B cell (primary cell): ENCODE measurements at regions not wholly inside any gene's neighbourhood (a gene's known extent, or its start where the extent isn't known, plus 50 kb on each side); places are given as distances from the start of the nearest gene placed in this dataset.

Source experiments
- ATAC-seq: fragments of 200-7000 bp; cut with Tn5 transposase; one replicate; pipeline ENCODE4 v1.10.0; 2021; ENCODE audit warnings: low read depth, mild to moderate bottlenecking, moderate number of reproducible peaks, moderate library complexity
- CTCF ChIA-PET: fragments of 350-600 bp; sonication (Branson Sonifier 250); formaldehyde crosslinking; loops from one replicate; lab custom pipeline; 2021; ENCODE audit warnings: antibody characterized with exemption, inconsistent platforms; lab: Charles Lee
- POLR2A ChIA-PET: fragments of 350-600 bp; sonication (Branson Sonifier 250); formaldehyde crosslinking; loops from one replicate; lab custom pipeline; 2021; ENCODE audit warnings: antibody characterized with exemption; lab: Charles Lee
- DNase-seq: peaks from one replicate; pipeline ENCODE4 v3.0.0; 2013
- H2AFZ ChIP-seq: 2 replicates; pipeline ENCODE4 v1.6.1; 2012; ENCODE audit warnings: mild to moderate bottlenecking, low read depth, low read length; ENCODE audit not compliant: insufficient read depth, poor library complexity, severe bottlenecking
- H3K27ac ChIP-seq, 2 donors: 1 replicate in 1 of 2; 2 replicates in 1 of 2; pipeline ENCODE4 v1.5.1; 2012 to 2013; ENCODE audit warnings: low read length in 2 of 2, mild to moderate bottlenecking in 2 of 2, moderate library complexity in 1 of 2
- H3K27me3 ChIP-seq, 4 experiments: fragments of 200-600 bp in 1 of 4; sonication (generic) in 1 of 4; replicated peaks in 1 of 4; 1 replicate in 2 of 4; 2 replicates in 2 of 4; pipeline versions ENCODE4 v1.6.1 to v1.7.0; 2013 to 2016; ENCODE audit warnings: low read length in 3 of 4, mild to moderate bottlenecking in 2 of 4, mixed read lengths in 1 of 4, moderate library complexity in 1 of 4; ENCODE audit not compliant: insufficient read depth in 4 of 4, control insufficient read depth in 3 of 4; ENCODE audit errors: control extremely low read depth in 1 of 4
- H3K36me3 ChIP-seq, 2 experiments: replicated peaks in 1 of 2; 1 replicate in 1 of 2; 2 replicates in 1 of 2; pipeline versions ENCODE4 v1.6.1 to v1.7.1; 2013; ENCODE audit warnings: low read length in 1 of 2; ENCODE audit not compliant: insufficient read depth in 2 of 2, control insufficient read depth in 1 of 2; ENCODE audit errors: control extremely low read depth in 1 of 2, extremely low read depth in 1 of 2
- H3K4me1 ChIP-seq, 2 donors: fragments of 200-600 bp in 1 of 2; sonication (generic) in 1 of 2; 1 replicate in 1 of 2; 2 replicates in 1 of 2; pipeline versions ENCODE4 v1.5.1 to v1.6.1; 2013 to 2017; ENCODE audit warnings: low read length in 2 of 2; ENCODE audit not compliant: control insufficient read depth in 2 of 2, insufficient read depth in 2 of 2
- H3K4me2 ChIP-seq: replicated peaks from 2 replicates; pipeline ENCODE3; 2012; ENCODE audit warnings: mild to moderate bottlenecking, low read depth, low read length; ENCODE audit not compliant: poor library complexity, severe bottlenecking
- H3K4me3 ChIP-seq, 5 experiments: fragments of 200-600 bp in 1 of 5; sonication (generic) in 1 of 5; 1 replicate in 3 of 5; 2 replicates in 2 of 5; pipeline versions ENCODE4 v1.5.1 to v1.7.0; 2011 to 2016; ENCODE audit warnings: low read length in 4 of 5, mild to moderate bottlenecking in 4 of 5, low read depth in 2 of 5, control low read depth in 1 of 5, moderate library complexity in 1 of 5; ENCODE audit not compliant: insufficient read depth in 1 of 5; ENCODE audit errors: control extremely low read depth in 1 of 5, extremely low read depth in 1 of 5
- H3K79me2 ChIP-seq: fragments of 200-600 bp; sonication (generic); one replicate; pipeline ENCODE4 v1.6.0; 2016; ENCODE audit warnings: low read length; ENCODE audit not compliant: control insufficient read depth, insufficient read depth
- H3K9ac ChIP-seq: fragments of 200-600 bp; sonication (generic); 2 replicates; pipeline ENCODE4 v1.6.1; 2017; ENCODE audit warnings: mild to moderate bottlenecking, low read length, moderate library complexity
- H3K9me3 ChIP-seq, 3 donors: one replicate each; pipeline versions ENCODE4 v1.6.1 to v1.7.1; 2013; ENCODE audit warnings: low read length in 2 of 3; ENCODE audit not compliant: control insufficient read depth in 2 of 3, insufficient read depth in 1 of 3; ENCODE audit errors: control extremely low read depth in 1 of 3
- H4K20me1 ChIP-seq: 2 replicates; pipeline ENCODE4 v1.6.0; 2012; ENCODE audit warnings: mild to moderate bottlenecking, low read length; ENCODE audit not compliant: insufficient read depth, control insufficient read depth, poor library complexity, severe bottlenecking
- H3K27ac Mint-ChIP-seq: one replicate; pipeline ENCODE4 v1.8.0; 2021; ENCODE audit warnings: mixed read lengths
- H3K27me3 Mint-ChIP-seq: one replicate; pipeline ENCODE4 v1.8.0; 2021; ENCODE audit warnings: mixed read lengths
- H3K4me1 Mint-ChIP-seq: one replicate; pipeline ENCODE4 v1.8.0; 2021; ENCODE audit warnings: mixed read lengths
- H3K4me3 Mint-ChIP-seq: one replicate; pipeline ENCODE4 v1.8.0; 2021; ENCODE audit warnings: mixed read lengths
- H3K9me3 Mint-ChIP-seq: one replicate; pipeline ENCODE4 v1.8.0; 2022; ENCODE audit warnings: mixed read lengths; ENCODE audit not compliant: insufficient read depth
- CTCF ChIP-seq: fragments of 200-600 bp; IDR thresholded peaks from one replicate; pipeline ENCODE4 v1.8.0; 2022; ENCODE audit warnings: antibody characterized with exemption, mild to moderate bottlenecking
- EZH2 ChIP-seq: IDR thresholded peaks from 2 replicates; pipeline ENCODE4 v1.6.1; 2012; ENCODE audit warnings: borderline replicate concordance, low read depth, mild to moderate bottlenecking, moderate library complexity, low read length; ENCODE audit not compliant: insufficient read depth, poor library complexity, severe bottlenecking
- WGBS: methylation state at CpG from one replicate; pipeline ENCODE4 v1.1.5; 2013; ENCODE audit warnings: missing lambda C conversion rate; ENCODE audit not compliant: insufficient coverage; 5-methylcytosine and 5-hydroxymethylcytosine counted together
- intact Hi-C: fragments of 100-400 bp; cut with micrococcal nuclease; formaldehyde crosslinking; loops from one replicate; pipeline ENCODE4 v1.10.0; 2022

GRCh38 chr12:7583471-7583870 is 79.9 kb upstream of the CD163 start:
- H3K4me1 Mint-ChIP-seq = peaks cover 3% of the 10 kb centered on the region
- H2AFZ ChIP-seq = no peak overlapping the region
- H3K4me1 ChIP-seq = peaks cover 0 to 4% of the 10 kb centered on the region in 2 donors
- WGBS = 90% methylated on average over 3 of the region's 6 CpGs
- no peak overlapping the region for H3K27ac Mint-ChIP-seq
- H3K27ac ChIP-seq = no peak overlapping the region
- H3K27me3 Mint-ChIP-seq = peaks cover 24% of the 10 kb centered on the region
- H3K9ac ChIP-seq = no peak overlapping the region
- ChIA-PET POLR2A (no interaction called here), CTCF (no interaction called here)
- no peak overlapping the region for H3K4me2 ChIP-seq
- intact Hi-C loops = no loop called here
- no peaks in the 10 kb centered on the region for H3K79me2 ChIP-seq
- H4K20me1 ChIP-seq = no peaks in the 10 kb centered on the region
- H3K27me3 ChIP-seq = peaks cover 0 to 5% (median 2%) of the 10 kb centered on the region in 4 experiments
- no peak overlapping the region for H3K4me3 ChIP-seq
- H3K36me3 ChIP-seq = no peaks in the 10 kb centered on the region
- peaks cover 18% of the 10 kb centered on the region for H3K9me3 Mint-ChIP-seq
- H3K4me3 Mint-ChIP-seq = no peak overlapping the region
- peaks cover 2 to 8% (median 4%) of the 10 kb centered on the region in 3 donors for H3K9me3 ChIP-seq
- DNase-seq = no peak
- TF ChIP-seq CTCF (no peak), EZH2 (no peak)
- no peak for ATAC-seq

GRCh38 chr12:7582796-7583195 is 79.2 kb upstream of the CD163 start:
- no peak overlapping the region for H3K27ac Mint-ChIP-seq
- POLR2A ChIA-PET = no interaction called here
- intact Hi-C loops = no loop called here

More at GRCh38 chr12:7582796-7583195, 79.2 kb upstream of the CD163 start:
- Histone ChIP-seq H3K36me3 (no peaks in the 10 kb centered on the region), H3K79me2 (no peaks in the 10 kb centered on the region), H3K4me3 (no peak overlapping the region), H3K4me1 (peaks cover 0 to 4% of the 10 kb centered on the region in 2 donors), H3K27ac (no peak overlapping the region), H3K4me2 (no peak overlapping the region), H4K20me1 (no peaks in the 10 kb centered on the region), H3K9ac (no peak overlapping the region), H2AFZ (no peak overlapping the region), H3K9me3 (peaks cover 2 to 8% (median 4%) of the 10 kb centered on the region in 3 donors), H3K27me3 (peaks cover 0 to 5% (median 2%) of the 10 kb centered on the region in 4 experiments)
- CTCF ChIA-PET = no interaction called here
- DNase-seq = no peak
- Mint-ChIP-seq H3K4me1 (peaks cover 3% of the 10 kb centered on the region), H3K4me3 (no peak overlapping the region), H3K27me3 (peaks cover 24% of the 10 kb centered on the region), H3K9me3 (peaks cover 18% of the 10 kb centered on the region)
- 83% methylated on average over 2 of the region's 2 CpGs for WGBS
- ATAC-seq = no peak
- TF ChIP-seq EZH2 (no peak), CTCF (no peak)
